ENCODE measurements at regions not wholly inside any gene's neighbourhood (a gene's known extent, or its start where the extent isn't known, plus 50 kb on each side); places are given as distances from the start of the nearest gene placed in this dataset.

- TF ChIP-seq E4F1 (CRISPR knock-in tag; IDR thresholded peaks at IDR 0.05; ENCODE audit: borderline replicate concordance) (no peak), FOXM1 (IDR thresholded peaks at IDR 0.05; ENCODE audit: low read depth) (0 out of 2 replicates have a peak, but pooled peaks have one; percentile 22), FOXM1 (CRISPR knock-in tag; IDR thresholded peaks at IDR 0.05; ENCODE audit: low read depth) (no peak), MYC (IDR thresholded peaks at IDR 0.05; ENCODE audit: low read depth, low read length) (0 out of 2 replicates have a peak, but pooled peaks have one; percentile 6), MYC (CRISPR knock-in tag; IDR thresholded peaks at IDR 0.05; ENCODE audit: borderline replicate concordance, low read depth) (no peak), MEIS2 (IDR thresholded peaks at IDR 0.05; ENCODE audit: partially characterized antibody) (peak; percentile 1), SMARCA4 (IDR thresholded peaks at IDR 0.05) (peak; percentile 66; the same call in 1 of the 2 replicates), CAMTA2 (CRISPR knock-in tag; conservative IDR thresholded peaks at IDR 0.05) (no peak), SRSF9 (IDR thresholded peaks at IDR 0.05; ENCODE audit: borderline replicate concordance, low read depth, low read length) (no peak), GATAD2A (IDR thresholded peaks at IDR 0.05) (peak; percentile 36; the same call in 1 of the 2 replicates), AFF1 (IDR thresholded peaks at IDR 0.05; ENCODE audit: low read depth in 1 of 2, partially characterized antibody in 2 of 2) (peak in 1 of 2 experiments; percentile 15), STAT5A (IDR thresholded peaks at IDR 0.05; ENCODE audit: borderline replicate concordance, low read length) (peak; percentile 70), TBL1XR1 (IDR thresholded peaks at IDR 0.05; ENCODE audit: low read length in 2 of 2) (peak in 1 of 2 experiments; percentile 32; a peak in 1 of 4 replicates), RAD21 (CRISPR knock-in tag; conservative IDR thresholded peaks at IDR 0.05 in 1 of 2, IDR thresholded peaks at IDR 0.05 in 1 of 2) (peak; percentile 1 to 30; a peak in 1 of 4 replicates), GTF2E2 (tag; IDR thresholded peaks at IDR 0.05) (no peak), MYBL2 (IDR thresholded peaks at IDR 0.05; ENCODE audit: low read depth) (peak; percentile 31; the same call in 1 of the 2 replicates), MYBL2 (CRISPR knock-in tag; IDR thresholded peaks at IDR 0.05; ENCODE audit: borderline replicate concordance) (no peak), TAL1 (IDR thresholded peaks at IDR 0.05) (peak; percentile 68), CC2D1A (IDR thresholded peaks at IDR 0.05) (peak; percentile 95), ZNF644 (tag; IDR thresholded peaks at IDR 0.05; ENCODE audit: low read depth) (no peak)
Observed at GRCh38 chr21:14600569-14601297, 54.6 kb upstream of the SAMSN1 start (continued).

All from K562 (cell line).